MM.1S (cell line): ENCODE measurements at regions not wholly inside any gene's neighbourhood (a gene's known extent, or its start where the extent isn't known, plus 50 kb on each side); places are given as distances from the start of the nearest gene placed in this dataset.

Experiments
- CTCF ChIP-seq: fragments of 300-600 bp; sonication (generic); IDR thresholded peaks from 2 replicates; pipeline ENCODE4 v1.5.1; 2016; ENCODE audit warnings: antibody characterized with exemption, low read length, mixed read lengths
- EZH2 ChIP-seq: fragments of 300-600 bp; sonication (generic); optimal IDR thresholded peaks from 2 replicates; pipeline ENCODE3; 2017; ENCODE audit warnings: low read depth, mild to moderate bottlenecking, antibody characterized with exemption, low read length, mixed read lengths
- EZH2phosphoT487 ChIP-seq: fragments of 300-600 bp; sonication (generic); IDR thresholded peaks from 2 replicates; pipeline ENCODE4 v1.6.1; 2018; ENCODE audit warnings: antibody characterized with exemption, low read length

- peak; percentile 38; the same call in 1 of the 2 replicates for TF ChIP-seq CTCF
- no peak for TF ChIP-seq EZH2
- TF ChIP-seq EZH2phosphoT487 = no peak
Observed at GRCh38 chr18:77749089-77749488, 499.4 kb downstream of the GALR1 start.
